ENCODE measurements at regions not wholly inside any gene's neighbourhood (a gene's known extent, or its start where the extent isn't known, plus 50 kb on each side); places are given as distances from the start of the nearest gene placed in this dataset.

GRCh38 chr1:157203166-157203565 lies 65.0 kb upstream of the ETV3 start:
- no peak for FAIRE-seq

- FAIRE-seq, result no peak
Observed at GRCh38 chr1:157202331-157202730, 64.1 kb upstream of the ETV3 start.

GRCh38 chr1:157201767-157202166 lies 63.6 kb upstream of the ETV3 start:
- FAIRE-seq, result no peak

- FAIRE-seq, result no peak
Observed at GRCh38 chr1:157200451-157200850, 62.3 kb upstream of the ETV3 start.

GRCh38 chr1:157199421-157199755 lies 61.2 kb upstream of the ETV3 start:
- no peak for FAIRE-seq

GRCh38 chr1:157198619-157199420 lies 60.6 kb upstream of the ETV3 start:
- no peak for FAIRE-seq

- no peak for FAIRE-seq
Observed at GRCh38 chr1:157197906-157198435, 59.8 kb upstream of the ETV3 start.

- peak; percentile 31 for FAIRE-seq
Observed at GRCh38 chr1:157196670-157197456, 58.7 kb upstream of the ETV3 start.

- FAIRE-seq, result no peak
Observed at GRCh38 chr1:157196245-157196543, 58.0 kb upstream of the ETV3 start.

- no peak for FAIRE-seq
Observed at GRCh38 chr1:157195521-157196244, 57.5 kb upstream of the ETV3 start.

- no peak for FAIRE-seq
Observed at GRCh38 chr1:157194731-157195520, 56.7 kb upstream of the ETV3 start.

- FAIRE-seq, result peak; percentile 48
Observed at GRCh38 chr1:157193702-157194391, 55.7 kb upstream of the ETV3 start.

GRCh38 chr1:157193219-157193618 lies 55.0 kb upstream of the ETV3 start:
- no peak for FAIRE-seq

GRCh38 chr1:157189986-157190982 lies 52.1 kb upstream of the ETV3 start:
- FAIRE-seq, result no peak

GRCh38 chr1:157189096-157189495 lies 50.9 kb upstream of the ETV3 start:
- FAIRE-seq, result no peak
